ENCODE measurements at regions not wholly inside any gene's neighbourhood (a gene's known extent, or its start where the extent isn't known, plus 50 kb on each side); places are given as distances from the start of the nearest gene placed in this dataset.

GRCh38 chr16:86151239-86151851 is 252.4 kb downstream of the IRF8 start:
- DNase-seq (ENCODE audit: low spot score) = no peak

DNA sequence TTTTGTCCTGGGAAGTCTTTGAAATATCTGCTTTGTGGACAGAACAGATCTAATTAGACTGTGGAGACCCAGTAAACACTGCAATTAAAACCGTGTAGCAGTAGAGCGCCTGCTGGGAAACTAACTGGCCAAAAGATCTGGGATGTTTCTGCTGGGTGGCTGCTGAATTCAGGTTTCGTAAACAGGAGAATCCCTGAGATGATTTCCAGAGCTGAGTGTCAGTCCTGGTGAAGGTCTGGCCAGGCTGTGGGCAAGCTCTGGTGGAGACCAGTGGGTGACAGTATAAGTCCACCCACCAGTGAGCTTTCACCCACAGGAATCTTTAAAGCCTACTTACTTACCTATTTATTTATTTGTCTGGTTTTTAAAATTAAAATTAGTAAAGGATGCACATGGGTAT is 257.2 kb downstream of the IRF8 start:
- no peak for DNase-seq (ENCODE audit: low spot score)

GRCh38 chr16:86157616-86158247 is 258.8 kb downstream of the IRF8 start:
- no peak for DNase-seq (ENCODE audit: low spot score)

- DNase-seq (ENCODE audit: low spot score) = no peak
Measured at GRCh38 chr16:86158688-86159360, 259.9 kb downstream of the IRF8 start.

DNA sequence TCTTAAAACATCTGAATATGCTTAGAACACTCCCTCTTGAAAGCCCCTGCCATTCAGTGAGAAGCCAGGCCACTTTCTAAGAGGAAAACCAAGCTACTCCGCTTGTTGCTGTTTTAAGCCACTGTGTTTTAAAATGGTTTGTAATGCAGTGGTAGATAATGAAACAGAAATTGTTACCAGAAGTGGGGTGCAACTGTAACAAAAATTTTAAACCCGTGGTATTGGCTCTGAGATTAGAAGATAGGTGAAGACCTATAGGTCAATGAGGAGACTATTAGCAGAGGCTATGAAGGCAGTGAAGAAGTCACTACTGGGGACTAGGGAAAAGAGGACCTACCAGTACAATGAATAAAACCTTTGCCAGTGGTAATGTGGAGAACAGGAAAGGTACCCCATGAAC is 266.5 kb downstream of the IRF8 start:
- no peak for DNase-seq (ENCODE audit: low spot score)

DNA sequence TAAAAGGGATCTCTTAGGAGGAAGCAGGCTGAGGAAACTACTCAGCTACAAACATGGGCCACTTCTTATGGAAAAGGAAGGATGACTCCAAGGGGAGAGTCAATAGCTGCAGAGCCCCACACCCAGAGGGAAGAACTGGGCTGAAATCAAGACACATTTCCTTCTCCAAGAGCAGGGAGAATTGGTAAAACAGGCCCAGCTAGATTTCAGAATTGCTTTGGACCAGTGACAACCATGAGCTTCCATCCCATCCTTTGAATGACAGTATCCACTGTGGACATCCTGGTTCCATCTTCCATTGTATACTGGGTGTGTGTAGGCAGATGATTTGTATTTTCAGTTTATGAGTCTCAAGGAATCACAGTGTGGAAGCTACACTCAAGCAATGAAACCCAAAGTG is 267.5 kb downstream of the IRF8 start:
- no peak for DNase-seq (ENCODE audit: low spot score)

- DNase-seq (ENCODE audit: low spot score) = no peak
Measured at GRCh38 chr16:86167061-86167460, 268.1 kb downstream of the IRF8 start.

DNA sequence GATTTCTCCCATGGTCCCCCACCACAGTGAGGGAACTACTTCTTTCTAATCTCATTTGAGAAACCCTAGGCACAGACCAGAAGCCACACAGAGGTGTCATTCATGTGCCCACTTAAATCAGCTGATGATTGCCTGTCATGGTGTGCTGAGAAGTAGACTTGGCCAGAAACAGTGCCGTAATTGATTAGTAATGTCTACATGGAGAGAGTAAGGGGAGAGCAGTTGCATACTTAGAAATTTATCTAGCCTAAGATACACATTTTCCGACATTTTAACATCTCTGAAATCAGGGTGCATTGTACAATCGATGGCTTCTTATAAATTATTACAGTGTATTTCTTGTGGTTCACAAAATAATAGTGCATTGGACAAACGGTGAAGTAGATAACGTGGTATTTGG is 271.8 kb downstream of the IRF8 start:
- no peak for DNase-seq (ENCODE audit: low spot score)

DNA sequence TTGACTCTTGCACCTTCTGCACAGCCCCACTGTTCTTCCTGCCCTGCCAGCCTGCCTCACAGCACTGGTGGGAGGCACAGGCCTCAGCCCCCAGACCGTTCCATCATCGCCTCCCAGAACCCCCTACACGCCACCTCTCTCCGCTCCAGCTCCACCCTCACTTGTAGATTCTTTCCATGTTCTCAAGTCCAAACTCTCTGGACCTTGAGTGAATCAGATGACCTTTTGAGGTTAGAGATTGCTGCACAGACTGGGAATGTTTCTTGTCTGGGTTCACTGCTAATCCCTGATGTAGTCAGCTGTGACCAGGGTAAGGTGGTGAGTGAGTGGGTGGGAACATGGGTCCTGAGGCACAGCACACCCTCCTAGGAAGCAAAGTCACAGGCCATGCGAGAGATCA is 272.4 kb downstream of the IRF8 start:
- no peak for DNase-seq (ENCODE audit: low spot score)

DNA sequence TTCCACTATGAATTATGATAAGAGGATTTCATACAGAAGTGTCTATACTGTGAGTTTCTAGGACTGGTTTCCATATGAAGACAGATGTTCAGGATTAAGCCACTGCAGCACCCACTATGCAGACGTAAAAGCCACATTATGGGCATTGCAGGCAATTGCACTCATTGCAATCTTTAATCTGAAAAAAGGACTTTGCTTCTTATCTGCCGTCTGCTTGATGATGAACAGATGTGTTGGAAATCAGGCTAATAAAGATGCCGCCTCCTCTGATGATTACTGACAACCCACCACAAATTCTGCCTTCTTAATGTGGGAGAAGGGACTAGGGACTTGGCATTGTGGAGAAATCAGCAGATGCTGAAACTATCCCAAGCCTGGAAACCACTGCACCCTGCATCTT is 276.9 kb downstream of the IRF8 start:
- no peak for DNase-seq (ENCODE audit: low spot score)

- no peak for DNase-seq (ENCODE audit: low spot score)
Measured at GRCh38 chr16:86176462-86176861, 277.5 kb downstream of the IRF8 start.

DNA sequence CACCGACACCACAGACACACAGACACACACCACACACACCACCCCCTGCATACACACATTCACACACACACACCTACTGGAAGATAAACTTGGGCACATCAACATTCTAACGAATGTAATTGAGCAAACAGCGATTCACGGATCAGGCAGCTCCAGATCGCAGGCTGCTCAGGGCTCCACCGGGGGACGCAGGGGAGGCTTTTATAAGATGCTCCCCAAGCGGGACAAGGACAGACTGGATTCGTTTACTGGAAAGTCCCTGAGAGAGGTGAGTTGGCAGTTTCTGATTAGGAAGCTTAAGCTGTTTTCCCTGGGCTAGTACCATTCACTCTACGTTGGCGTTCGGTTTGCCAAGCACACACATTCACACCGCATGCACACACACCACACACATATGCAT is 281.3 kb downstream of the IRF8 start:
- no peak for DNase-seq (ENCODE audit: low spot score)

GRCh38 chr16:86180780-86181179 is 281.8 kb downstream of the IRF8 start:
- DNase-seq (ENCODE audit: low spot score) = no peak

GRCh38 chr16:86181526-86181925 is 282.6 kb downstream of the IRF8 start:
- no peak for DNase-seq (ENCODE audit: low spot score)

DNA sequence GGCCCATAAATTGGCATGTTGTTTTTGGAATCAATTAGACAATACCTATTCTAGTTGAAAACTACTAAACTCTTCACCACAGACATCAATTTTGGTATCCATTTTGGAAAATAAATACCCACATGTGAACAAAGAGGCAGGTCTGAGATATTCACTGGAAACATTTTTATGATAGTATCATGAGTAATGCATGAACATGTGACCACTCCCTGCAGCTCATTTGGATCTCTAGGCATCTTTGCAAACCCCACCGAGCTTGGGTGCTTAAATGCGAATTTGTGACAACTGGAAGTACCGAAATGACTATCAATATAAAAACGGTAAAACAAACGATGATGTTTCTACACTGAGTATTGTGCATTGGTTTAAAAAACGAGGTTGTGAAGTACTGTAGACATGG is 285.2 kb downstream of the IRF8 start:
- no peak for DNase-seq (ENCODE audit: low spot score)

DNA sequence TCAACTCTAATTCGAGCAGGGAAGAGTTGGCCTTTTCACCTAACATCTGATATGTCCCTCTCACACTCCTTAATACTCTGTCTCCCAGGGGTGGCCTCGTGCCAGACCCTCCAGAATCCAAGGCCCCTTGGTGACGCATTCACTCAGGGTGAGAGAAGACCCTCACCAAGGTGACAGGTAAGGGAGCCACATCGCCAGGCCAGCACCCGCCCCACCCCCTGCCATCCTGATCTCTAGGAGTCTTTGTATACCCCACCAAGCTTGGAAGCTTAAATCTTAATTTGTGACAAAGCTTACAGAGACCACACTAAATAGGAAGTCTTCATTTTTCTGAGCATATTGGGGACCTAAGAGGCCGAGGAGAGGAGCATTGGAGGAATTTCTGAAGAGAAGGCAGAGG is 286.1 kb downstream of the IRF8 start:
- no peak for DNase-seq (ENCODE audit: low spot score)

- no peak for DNase-seq (ENCODE audit: low spot score)
Measured at GRCh38 chr16:86186313-86186712, 287.4 kb downstream of the IRF8 start.

DNA sequence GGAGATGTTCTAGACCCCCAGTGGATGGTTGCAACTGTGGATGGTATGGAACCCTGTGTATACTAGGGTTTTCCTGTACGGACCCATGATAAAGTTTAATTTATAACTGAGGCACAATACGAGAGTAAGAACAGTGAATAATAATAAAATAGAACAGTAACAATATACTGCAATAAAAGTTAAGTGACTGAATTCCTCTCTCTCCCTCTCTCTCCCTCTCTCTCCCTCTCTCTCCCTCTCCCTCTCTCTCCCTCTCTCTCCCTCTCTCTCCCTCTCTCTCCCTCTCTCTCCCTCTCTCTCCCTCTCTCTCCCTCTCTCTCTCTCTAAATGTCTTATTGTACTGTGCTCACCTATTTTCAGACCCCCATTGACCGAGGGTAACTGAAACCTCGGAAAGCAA is 291.0 kb downstream of the IRF8 start:
- no peak for DNase-seq (ENCODE audit: low spot score)

- DNase-seq (ENCODE audit: low spot score) = no peak
Measured at GRCh38 chr16:86191663-86192062, 292.7 kb downstream of the IRF8 start.

GRCh38 chr16:86193528-86194193 is 294.7 kb downstream of the IRF8 start:
- DNase-seq (ENCODE audit: low spot score) = no peak

GRCh38 chr16:86195863-86196630 is 297.1 kb downstream of the IRF8 start:
- DNase-seq (ENCODE audit: low spot score) = no peak

DNA sequence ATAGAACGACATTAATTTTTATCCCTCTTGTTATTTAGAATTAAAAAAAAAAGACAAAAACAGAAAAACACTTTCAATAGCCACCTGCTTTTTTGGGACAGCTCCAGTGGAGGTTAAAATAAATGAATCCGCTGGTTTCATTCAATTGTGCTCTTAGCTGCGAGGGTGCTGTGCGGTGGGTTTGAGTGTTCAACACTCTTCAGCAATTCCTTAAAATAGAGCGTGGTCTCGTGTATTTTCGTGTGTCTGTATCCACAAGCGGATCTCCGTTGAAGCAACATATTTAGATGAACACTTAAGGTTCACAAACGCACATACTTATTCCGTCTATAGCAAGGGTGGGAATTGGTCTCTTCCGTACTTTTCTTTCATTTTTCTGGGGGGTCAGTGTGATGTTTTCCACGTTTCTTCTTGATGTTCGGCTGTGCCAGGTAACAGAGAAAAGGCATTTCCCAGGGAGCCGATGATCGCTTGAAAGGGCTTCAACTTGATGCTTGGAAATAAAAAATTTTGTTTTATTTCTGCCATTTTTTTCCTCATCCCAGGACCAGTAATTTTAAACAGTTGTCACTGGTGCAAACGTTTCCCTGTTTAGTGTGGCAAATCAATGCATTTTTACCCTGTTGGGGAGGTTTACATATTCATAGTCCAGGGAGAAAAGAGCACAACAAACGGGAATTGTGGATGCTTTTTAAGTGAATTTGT is 297.9 kb downstream of the IRF8 start:
- DNase-seq (ENCODE audit: low spot score) = no peak

All from CD4-positive, alpha-beta T cell treated with Interleukin-2 at 100 ng/mL for 4 hours (primary cell).